Sigmoid colon (tissue), 4 donors: ENCODE measurements at regions not wholly inside any gene's neighbourhood (a gene's known extent, or its start where the extent isn't known, plus 50 kb on each side); places are given as distances from the start of the nearest gene placed in this dataset.

ENCODE experiments used
- CTCF ChIP-seq, 4 experiments: fragments of 450-650 bp in 3 of 4; fragments of 200-600 bp in 1 of 4; IDR thresholded peaks; one replicate each; pipeline ENCODE4 v1.5.1; 2016 to 2019; ENCODE audit warnings: antibody characterized with exemption in 4 of 4, mild to moderate bottlenecking in 3 of 4, moderate library complexity in 2 of 4
- POLR2A ChIP-seq, 2 donors: fragments of 450-650 bp; IDR thresholded peaks; one replicate each; pipeline ENCODE4 v1.6.1; 2016; ENCODE audit warnings: antibody characterized with exemption in 2 of 2, mild to moderate bottlenecking in 2 of 2, moderate library complexity in 2 of 2
- POLR2AphosphoS5 ChIP-seq, 4 donors: sonication (generic); formaldehyde crosslinking; IDR thresholded peaks; one replicate each; pipeline ENCODE4 v1.6.1; 2017; ENCODE audit warnings: antibody characterized with exemption in 4 of 4

GRCh38 chr11:128039140-128040021 lies 548.0 kb downstream of the ETS1 start:
- TF ChIP-seq CTCF (IDR thresholded peaks at IDR 0.05), result no peak
- no peak for TF ChIP-seq POLR2A (IDR thresholded peaks at IDR 0.05)
- TF ChIP-seq POLR2AphosphoS5 (IDR thresholded peaks at IDR 0.05), result peak in 1 of 4 donors; percentile 19
